HUES6 (cell line): ENCODE measurements at regions not wholly inside any gene's neighbourhood (a gene's known extent, or its start where the extent isn't known, plus 50 kb on each side); places are given as distances from the start of the nearest gene placed in this dataset.
"Not testable (repeated sequence)": the region's sequence is repeated elsewhere in the genome, so short reads cannot be mapped to it uniquely, and the experiment has no call there.

Experiments used
- H3K27ac ChIP-seq: 2 replicates; pipeline ENCODE4 v1.7.0; 2013; ENCODE audit warnings: low read depth, mild to moderate bottlenecking, low read length, inconsistent platforms
- H3K27me3 ChIP-seq: 2 replicates; pipeline ENCODE4 v1.6.1; 2013; ENCODE audit warnings: low read length; ENCODE audit not compliant: control insufficient read depth, insufficient read depth
- H3K36me3 ChIP-seq: 2 replicates; pipeline ENCODE4 v1.6.1; 2013; ENCODE audit warnings: low read length; ENCODE audit not compliant: control insufficient read depth, insufficient read depth
- H3K4me1 ChIP-seq: 2 replicates; pipeline ENCODE4 v1.6.1; 2013; ENCODE audit warnings: low read length; ENCODE audit not compliant: control insufficient read depth, insufficient read depth
- H3K4me3 ChIP-seq: 2 replicates; pipeline ENCODE4 v1.5.1; 2013; ENCODE audit warnings: low read depth, low read length
- H3K9ac ChIP-seq: one replicate; pipeline ENCODE4 v1.6.1; 2013; ENCODE audit warnings: mild to moderate bottlenecking, low read length
- H3K9me3 ChIP-seq: 2 replicates; pipeline ENCODE4 v1.6.1; 2013; ENCODE audit warnings: low read depth, low read length; ENCODE audit not compliant: control insufficient read depth, insufficient read depth

GRCh38 chr5:179456075-179456474 lies 94.3 kb upstream of the RUFY1 start:
- peaks cover 24% of the 10 kb centered on the region for H3K9me3 ChIP-seq
- not testable (repeated sequence) for H3K9ac ChIP-seq, H3K27ac ChIP-seq, H3K4me1 ChIP-seq, H3K4me3 ChIP-seq, H3K36me3 ChIP-seq, H3K27me3 ChIP-seq

DNA sequence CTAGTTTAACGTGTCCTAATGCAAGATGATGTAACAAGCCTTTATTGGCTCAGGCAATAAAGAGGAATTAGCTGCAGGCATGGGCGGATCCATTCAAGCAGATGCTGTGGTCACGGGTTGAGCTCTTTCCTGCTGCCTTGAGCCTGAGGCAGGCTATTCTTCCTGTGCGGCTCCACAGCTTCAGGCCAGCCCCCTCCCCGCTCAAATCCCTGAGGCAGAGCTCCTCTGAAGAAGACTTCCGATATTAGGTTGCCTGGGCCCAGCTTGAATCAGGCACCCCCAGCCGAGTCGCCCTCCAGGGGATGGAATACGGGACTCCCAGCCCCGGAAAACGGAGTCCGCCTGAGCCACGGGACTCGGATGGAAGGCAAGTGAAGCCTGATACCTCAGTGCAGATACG lies 95.0 kb upstream of the RUFY1 start:
- Histone ChIP-seq H3K27ac (no peak overlapping the region), H3K4me1 (no peaks in the 10 kb centered on the region), H3K9ac (no peak overlapping the region), H3K4me3 (no peak overlapping the region), H3K27me3 (no peaks in the 10 kb centered on the region), H3K9me3 (peaks cover 31% of the 10 kb centered on the region), H3K36me3 (no peaks in the 10 kb centered on the region)

DNA sequence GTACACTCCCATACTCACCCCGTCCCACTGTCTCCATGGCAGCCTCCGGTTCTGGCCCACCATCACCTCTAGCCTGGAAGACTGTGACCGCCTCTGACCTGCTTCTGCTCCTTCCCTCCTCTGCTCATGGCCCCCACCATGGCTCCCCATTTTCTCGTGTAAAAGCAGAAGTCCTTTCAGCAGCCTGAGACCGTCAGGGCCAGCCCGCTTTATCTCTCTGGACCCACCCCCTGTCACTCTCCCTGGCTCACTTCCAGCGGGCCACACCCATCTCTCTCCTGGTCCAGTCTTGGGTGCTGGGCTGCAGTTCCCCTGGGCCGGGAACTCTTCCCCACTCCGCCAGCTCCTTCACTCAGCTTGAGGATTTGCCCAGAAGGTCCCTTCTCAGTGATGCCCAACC lies 96.0 kb upstream of the RUFY1 start:
- Histone ChIP-seq H3K27ac (no peak overlapping the region), H3K4me3 (no peak overlapping the region), H3K9ac (no peak overlapping the region), H3K36me3 (no peaks in the 10 kb centered on the region), H3K4me1 (no peaks in the 10 kb centered on the region), H3K9me3 (peaks cover 35% of the 10 kb centered on the region), H3K27me3 (no peaks in the 10 kb centered on the region)

GRCh38 chr5:179453616-179454015 lies 96.7 kb upstream of the RUFY1 start:
- Histone ChIP-seq H3K9me3 (peaks cover 35% of the 10 kb centered on the region), H3K27ac (no peak overlapping the region), H3K36me3 (no peaks in the 10 kb centered on the region), H3K4me1 (no peaks in the 10 kb centered on the region), H3K4me3 (no peak overlapping the region), H3K9ac (no peak overlapping the region), H3K27me3 (no peaks in the 10 kb centered on the region)

DNA sequence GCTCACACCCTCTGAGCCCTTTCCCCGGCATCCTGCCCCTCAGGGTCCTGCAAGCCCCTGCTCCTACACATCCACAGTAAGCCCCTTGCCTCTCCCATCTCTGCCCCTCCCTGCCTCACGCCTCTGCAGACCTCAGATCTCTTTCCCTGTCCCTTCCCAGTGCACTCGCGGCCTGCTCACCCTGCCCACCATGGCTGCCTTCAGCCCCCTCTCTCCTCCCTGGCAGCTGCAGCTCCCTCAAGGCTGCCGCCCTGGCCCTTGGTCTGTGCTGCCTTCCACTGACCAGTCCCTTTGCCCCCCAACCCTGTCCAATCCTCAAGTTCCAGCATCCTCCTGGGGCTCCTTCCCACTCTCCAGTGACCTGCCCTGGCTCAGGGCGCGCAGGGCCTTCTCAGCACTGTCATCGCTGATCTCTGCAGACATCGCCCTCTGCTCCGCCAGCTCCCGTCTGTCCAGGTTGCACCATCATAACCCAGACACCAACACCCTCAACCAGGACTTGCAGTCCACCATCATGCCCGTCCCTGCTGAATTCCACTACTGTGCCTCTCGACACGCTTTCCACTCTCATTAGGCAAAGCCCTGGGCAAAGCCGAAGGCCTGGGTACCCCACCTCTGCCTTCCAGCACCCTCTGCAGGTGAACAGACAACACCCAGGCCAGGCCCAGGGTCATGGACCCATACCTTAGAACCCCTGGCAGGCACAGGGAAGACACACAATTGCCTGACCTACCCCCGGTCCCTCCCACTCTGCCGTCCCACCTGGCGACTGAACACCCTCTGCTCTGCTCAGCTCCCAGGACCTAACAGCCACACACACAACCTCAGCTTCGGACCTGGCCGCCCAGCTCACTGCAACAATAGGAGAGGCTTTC lies 97.8 kb upstream of the RUFY1 start:
- no peak overlapping the region for H3K9ac ChIP-seq
- peaks cover 35% of the 10 kb centered on the region for H3K9me3 ChIP-seq
- no peaks in the 10 kb centered on the region for H3K4me1 ChIP-seq
- no peaks in the 10 kb centered on the region for H3K36me3 ChIP-seq
- H3K4me3 ChIP-seq = no peak overlapping the region
- no peaks in the 10 kb centered on the region for H3K27me3 ChIP-seq
- H3K27ac ChIP-seq = no peak overlapping the region

DNA sequence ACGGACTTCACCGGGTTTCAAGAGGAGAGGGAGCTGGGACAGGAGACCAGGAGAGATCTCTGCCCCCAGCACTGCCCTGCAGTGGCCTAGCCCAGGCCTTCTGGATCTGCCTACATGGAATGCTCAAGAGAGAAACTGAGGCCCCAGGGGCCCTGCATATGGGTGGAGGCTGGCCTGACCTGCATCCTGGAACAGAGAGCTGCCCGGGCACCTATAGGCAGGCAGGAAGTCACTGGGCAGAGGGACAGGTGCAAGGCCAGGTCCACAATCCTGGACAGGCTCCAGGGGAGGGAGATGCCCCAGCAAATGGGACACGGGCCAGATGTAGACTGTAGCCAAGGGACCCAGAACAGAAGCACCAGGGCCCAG lies 98.5 kb upstream of the RUFY1 start:
- no peak overlapping the region for H3K9ac ChIP-seq
- H3K4me1 ChIP-seq = no peaks in the 10 kb centered on the region
- no peak overlapping the region for H3K4me3 ChIP-seq
- H3K36me3 ChIP-seq = no peaks in the 10 kb centered on the region
- H3K27ac ChIP-seq = no peak overlapping the region
- H3K27me3 ChIP-seq = no peaks in the 10 kb centered on the region
- peaks cover 30% of the 10 kb centered on the region for H3K9me3 ChIP-seq

DNA sequence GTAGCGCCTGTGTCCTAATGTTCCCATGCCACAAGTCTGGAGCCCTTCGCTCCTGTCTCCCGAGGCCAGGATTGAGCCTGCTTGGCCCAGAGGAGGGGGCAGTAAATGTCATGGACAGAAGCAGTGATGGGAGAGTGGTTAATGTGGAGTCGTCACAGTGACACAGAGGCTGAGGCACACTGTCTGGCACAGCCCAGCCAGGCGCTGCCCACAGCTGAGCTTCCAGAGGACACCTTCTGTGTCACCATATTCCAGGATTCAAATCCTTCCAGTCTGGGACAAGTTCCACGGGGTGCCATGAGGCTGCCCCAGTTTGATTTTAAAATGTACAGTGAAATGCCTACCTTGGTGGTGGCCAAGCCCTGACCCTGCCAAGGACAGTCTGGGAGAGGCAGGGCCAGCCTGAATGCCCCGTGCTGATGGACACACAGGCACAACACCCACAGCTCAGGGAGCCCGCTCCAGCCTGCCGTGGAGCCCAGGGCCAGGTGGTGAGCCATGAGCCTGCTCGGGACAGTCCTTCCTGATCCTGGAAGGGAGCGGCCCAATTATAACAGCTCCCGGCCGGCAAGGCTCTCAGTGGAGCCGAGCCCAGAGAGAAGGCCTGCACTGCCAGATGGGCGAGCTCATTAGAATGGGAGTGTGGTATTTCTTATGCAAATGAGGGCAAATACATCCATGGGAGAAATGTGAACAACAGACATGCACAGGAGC lies 99.1 kb upstream of the RUFY1 start:
- no peaks in the 10 kb centered on the region for H3K36me3 ChIP-seq
- H3K27me3 ChIP-seq = no peaks in the 10 kb centered on the region
- no peak overlapping the region for H3K9ac ChIP-seq
- no peak overlapping the region for H3K27ac ChIP-seq
- H3K4me3 ChIP-seq = no peak overlapping the region
- H3K4me1 ChIP-seq = no peaks in the 10 kb centered on the region
- peaks cover 28% of the 10 kb centered on the region for H3K9me3 ChIP-seq

DNA sequence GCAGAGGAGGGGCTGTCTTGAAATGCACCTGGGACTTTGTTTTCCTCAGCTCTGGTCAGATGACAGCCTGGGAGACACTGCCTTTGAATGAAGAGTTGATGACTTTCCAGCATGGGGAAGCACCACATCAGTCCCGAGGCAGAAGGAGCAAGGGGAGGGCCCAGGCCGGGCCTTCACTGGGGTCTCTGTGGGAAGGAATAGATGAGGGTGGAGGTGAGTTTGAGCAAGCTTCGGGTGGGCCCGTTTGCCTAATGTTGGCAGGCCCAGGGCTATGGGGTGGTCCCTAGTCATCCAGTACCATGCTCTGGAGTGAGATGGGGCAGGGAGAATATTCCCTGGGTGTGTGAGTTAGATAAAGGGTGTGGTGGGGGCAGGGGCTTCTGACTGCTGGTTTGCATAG lies 100.4 kb upstream of the RUFY1 start:
- not testable (repeated sequence) for H3K36me3 ChIP-seq, H3K4me1 ChIP-seq, H3K27me3 ChIP-seq, H3K4me3 ChIP-seq, H3K27ac ChIP-seq, H3K9ac ChIP-seq
- H3K9me3 ChIP-seq = peaks cover 22% of the 10 kb centered on the region

DNA sequence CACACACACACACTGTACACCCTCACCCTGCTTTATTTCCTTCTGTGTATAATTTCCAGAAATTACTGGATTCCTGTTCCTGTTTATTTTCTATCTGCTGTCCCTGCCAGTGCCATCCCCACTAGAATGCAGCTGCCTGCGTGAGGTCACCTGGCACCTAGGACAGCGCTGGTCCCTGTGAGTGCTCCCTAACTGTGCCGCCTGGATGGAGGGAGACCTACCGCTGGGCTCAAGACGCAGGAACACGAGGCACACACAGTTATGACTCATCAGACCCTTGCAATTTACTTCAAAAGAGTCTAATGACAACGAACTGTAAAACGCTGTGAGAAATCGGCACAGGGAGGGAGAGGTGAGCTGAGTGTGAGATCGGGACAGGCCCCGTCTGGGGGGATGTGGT lies 102.1 kb upstream of the RUFY1 start:
- H3K4me1 ChIP-seq, H3K36me3 ChIP-seq, H3K9ac ChIP-seq, H3K27ac ChIP-seq, H3K4me3 ChIP-seq, H3K27me3 ChIP-seq: not testable (repeated sequence)
- peaks cover 24% of the 10 kb centered on the region for H3K9me3 ChIP-seq

DNA sequence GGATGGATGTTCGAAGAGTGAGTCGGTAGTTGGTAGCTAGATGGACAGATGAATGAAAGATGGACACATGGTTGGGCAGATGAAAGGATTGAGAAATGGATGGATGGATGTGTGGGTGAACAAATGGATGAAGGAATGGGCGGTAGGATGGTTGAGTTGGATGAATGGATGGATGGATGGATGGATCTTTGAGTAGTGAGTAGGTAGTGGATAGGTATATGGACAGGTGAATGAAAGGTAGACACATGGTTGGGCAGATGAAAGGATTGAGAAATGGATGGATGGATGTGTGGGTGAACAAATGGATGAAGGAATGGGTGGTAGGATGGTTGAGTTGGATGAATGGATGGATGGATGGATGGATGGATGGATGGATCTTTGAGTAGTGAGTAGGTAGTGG lies 97.0 kb upstream of the ADAMTS2 start:
- H3K4me1 ChIP-seq, H3K36me3 ChIP-seq, H3K27ac ChIP-seq, H3K4me3 ChIP-seq, H3K9ac ChIP-seq, H3K27me3 ChIP-seq: not testable (repeated sequence)
- H3K9me3 ChIP-seq = peaks cover 14% of the 10 kb centered on the region

GRCh38 chr5:179439181-179439985 lies 94.1 kb upstream of the ADAMTS2 start:
- H3K27me3 ChIP-seq = no peaks in the 10 kb centered on the region
- H3K4me3 ChIP-seq = no peak overlapping the region
- no peak overlapping the region for H3K27ac ChIP-seq
- no peak overlapping the region for H3K9ac ChIP-seq
- no peaks in the 10 kb centered on the region; the same call in 1 of the 2 replicates for H3K4me1 ChIP-seq
- H3K9me3 ChIP-seq = peaks cover 4% of the 10 kb centered on the region; the same call in 1 of the 2 replicates
- no peaks in the 10 kb centered on the region for H3K36me3 ChIP-seq
